GM19239 (cell line): ENCODE measurements at regions not wholly inside any gene's neighbourhood (a gene's known extent, or its start where the extent isn't known, plus 50 kb on each side); places are given as distances from the start of the nearest gene placed in this dataset.

Experiments
- DNase-seq: peaks from one replicate; pipeline ENCODE4 v3.0.0; 2011; ENCODE audit warnings: low spot score; ENCODE audit not compliant: insufficient read length
- FAIRE-seq: peaks from 2 replicates; lab custom pipeline; 2011; peaks lifted over from hg19 to GRCh38; lab: Jason Lieb, UNC

DNA sequence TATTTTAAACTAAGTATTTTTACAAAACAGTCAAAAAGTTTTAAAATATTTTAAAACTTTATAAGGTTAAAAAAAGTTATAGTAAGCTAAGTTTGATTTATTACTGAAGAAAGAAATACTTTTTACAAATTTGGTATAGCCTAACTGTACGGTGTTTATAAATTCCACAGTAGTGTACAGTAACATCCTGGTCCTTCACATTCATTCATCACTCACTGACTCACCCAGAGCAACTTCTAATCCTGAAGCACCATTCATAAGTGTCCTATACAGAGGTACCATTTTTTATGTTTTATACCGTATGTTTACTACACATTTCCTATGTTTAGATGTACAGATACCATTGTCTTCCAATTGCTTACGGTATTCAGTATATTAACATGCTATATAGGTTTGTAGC lies 170.0 kb downstream of the KLHL28 start:
- DNase-seq (no peak), FAIRE-seq (no peak)

DNA sequence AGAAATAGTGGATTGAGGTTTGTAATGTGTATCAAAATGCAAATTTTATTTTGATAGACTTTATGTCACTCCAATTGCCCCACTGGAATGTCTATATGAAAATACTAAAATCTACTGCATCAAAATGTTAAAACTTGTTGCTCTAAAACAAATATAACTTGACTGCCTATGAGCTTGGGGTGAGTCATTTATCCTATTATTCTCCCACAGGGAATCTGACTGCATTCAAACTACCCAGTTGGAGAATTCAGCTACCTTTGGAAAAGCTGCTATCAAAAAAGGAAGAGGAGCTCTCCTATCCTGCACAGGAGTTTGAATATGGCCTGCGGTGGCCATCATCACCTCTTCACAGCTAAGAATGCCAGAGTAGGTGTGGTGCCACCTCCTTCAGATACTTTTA lies 173.1 kb downstream of the KLHL28 start:
- FAIRE-seq (no peak), DNase-seq (no peak)

DNA sequence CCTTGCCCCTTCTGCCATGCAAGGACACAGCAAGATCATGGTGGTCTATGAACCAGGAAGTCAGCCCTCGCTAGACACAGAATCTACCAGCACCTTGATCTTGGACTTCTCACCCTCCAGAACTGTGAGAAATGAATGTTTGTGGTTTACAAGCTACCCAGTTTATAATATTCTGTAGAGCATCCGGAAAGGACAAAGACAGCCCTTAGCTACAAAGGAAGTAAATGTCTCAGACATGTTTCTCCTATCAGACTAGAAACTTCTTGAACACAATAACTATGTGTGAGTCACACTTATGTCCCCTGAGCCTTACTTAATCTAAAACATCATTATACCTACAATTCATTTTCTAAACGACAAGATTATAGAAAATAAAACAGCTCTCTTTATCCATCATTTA lies 176.7 kb downstream of the KLHL28 start:
- no peak for FAIRE-seq
- DNase-seq, result no peak

DNA sequence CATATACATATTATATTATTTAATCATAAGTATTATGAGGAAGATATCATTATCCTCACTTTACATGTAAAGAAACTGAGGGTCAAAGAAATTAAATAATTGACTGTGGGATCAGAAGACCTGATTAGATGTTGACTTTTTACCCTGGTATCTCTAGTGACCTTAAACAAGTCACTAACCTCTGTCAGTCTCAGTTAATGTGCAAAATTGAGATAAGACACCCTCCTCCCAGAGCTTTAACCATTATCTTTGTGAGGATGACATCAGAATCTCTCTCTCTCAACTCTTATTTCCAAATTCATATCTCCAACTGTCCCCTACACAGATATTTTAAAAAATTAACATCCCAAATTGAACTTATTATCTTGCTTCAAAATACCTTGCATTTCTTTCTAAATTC lies 177.8 kb downstream of the KLHL28 start:
- no peak for DNase-seq
- FAIRE-seq, result no peak

DNA sequence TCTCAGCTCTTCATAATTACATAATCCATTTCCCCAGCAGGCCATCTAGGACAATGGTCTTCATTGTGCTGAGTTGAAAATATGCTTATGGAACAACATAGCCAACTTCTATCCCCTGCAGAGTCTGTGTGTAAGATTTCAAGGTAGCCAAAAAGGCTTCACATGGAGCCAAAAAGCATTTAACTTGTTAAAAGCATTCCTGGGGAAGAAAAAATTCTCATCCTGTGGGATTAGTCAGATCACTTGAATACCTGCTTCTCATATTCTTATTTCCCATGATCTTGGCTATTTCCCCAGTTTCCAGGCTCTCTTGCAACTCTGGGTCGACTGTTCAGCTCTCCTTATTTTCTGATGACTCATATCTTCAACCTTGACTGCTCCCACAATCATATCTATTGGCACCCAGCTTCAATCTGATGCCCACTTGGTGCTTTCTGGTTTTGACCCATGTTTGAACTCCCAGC lies 178.9 kb downstream of the KLHL28 start:
- FAIRE-seq (no peak), DNase-seq (no peak)

DNA sequence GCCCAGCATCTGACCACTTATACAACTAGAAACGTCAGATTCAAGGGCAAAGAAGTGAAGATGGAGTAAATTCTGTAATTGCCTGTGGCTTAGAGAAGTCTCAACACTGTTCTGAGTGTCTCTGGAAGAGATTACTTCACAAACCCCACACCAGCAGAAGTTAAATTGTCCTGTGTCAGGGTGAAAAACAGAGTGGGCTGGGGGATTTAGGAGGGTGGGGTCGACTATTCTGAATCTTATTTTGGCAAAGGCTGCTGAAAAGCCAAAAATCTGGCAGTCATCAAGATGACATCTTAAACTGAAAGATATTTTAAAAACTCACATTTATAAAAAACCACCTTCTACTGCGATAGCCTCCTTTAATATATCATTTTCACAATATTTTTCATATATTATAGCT lies 180.8 kb downstream of the KLHL28 start:
- no peak for FAIRE-seq
- DNase-seq, result no peak

DNA sequence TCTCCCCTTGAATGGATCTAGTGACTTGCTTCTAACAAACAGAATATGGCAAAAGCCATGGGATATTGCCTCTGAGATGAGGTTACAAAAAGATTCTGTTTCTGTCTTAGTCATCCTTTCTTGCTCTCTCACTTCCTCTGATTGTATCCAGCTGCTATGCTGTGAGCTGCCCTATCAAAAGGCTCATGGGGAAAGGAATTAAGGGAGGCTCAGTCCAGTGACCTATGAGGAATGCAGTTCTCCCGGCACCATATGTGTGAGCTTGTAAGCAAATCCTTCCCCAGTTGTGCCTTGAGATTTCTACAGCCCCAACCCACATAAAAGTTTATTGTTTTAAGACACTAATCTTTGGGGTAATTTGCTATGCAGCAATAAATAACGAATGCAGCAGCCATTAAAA lies 183.1 kb downstream of the KLHL28 start:
- DNase-seq (no peak), FAIRE-seq (no peak)

DNA sequence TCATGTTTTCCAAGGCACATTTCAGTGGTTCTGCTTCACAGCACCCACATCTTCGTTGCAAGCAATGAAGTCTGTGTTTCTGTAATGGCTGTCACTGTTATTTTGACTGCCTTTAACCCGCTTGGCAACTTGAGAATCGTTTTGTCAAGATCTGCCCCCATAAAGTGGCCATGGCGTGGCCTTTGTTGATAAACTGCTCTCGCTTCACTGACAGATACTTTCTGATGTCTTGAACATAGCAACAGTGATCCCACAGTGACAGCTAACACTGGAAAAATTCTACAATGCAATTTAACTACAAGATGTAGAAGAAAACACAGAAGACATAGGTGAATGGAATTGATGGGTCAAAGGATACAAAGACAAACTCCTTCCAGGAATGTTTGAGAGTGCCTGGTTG lies 184.2 kb downstream of the KLHL28 start:
- DNase-seq (no peak), FAIRE-seq (no peak)

DNA sequence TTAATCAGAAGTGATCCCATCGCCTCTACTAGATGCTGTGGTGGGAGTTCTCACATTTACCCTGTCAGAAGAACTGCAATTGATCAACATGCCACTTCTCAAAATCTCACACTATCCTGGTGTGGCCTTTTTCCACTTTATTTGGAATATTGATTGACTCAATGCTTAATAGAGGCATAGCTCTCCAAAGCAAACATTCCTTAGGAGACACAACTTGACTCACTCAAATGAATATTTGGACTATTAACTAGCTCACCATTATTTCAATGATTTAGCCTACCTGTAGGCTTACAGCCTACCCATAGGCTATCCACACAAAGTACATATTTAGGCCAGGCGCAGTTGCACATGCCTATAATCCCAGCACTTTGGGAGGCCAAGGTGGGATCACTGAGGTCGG lies 186.5 kb downstream of the KLHL28 start:
- no peak for FAIRE-seq
- no peak for DNase-seq

DNA sequence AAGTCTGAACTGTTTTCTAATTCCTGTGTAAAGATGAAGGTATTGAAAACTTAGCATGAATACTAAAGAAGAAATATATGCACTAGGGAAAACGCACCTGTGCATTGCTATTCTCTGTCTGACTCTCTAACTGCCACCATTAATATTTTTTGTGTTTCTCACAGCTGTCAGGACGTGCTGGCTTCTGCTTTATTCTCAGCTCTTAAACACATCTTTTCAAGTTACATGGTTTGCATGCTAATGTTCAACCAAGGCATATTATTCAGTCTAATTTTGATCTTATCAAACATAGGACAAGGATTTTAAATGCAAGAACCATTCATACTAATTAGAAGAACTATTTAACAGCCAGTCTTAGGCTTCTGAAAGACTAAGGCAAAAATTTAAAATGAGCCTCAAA lies 187.4 kb downstream of the KLHL28 start:
- DNase-seq (no peak), FAIRE-seq (no peak)

DNA sequence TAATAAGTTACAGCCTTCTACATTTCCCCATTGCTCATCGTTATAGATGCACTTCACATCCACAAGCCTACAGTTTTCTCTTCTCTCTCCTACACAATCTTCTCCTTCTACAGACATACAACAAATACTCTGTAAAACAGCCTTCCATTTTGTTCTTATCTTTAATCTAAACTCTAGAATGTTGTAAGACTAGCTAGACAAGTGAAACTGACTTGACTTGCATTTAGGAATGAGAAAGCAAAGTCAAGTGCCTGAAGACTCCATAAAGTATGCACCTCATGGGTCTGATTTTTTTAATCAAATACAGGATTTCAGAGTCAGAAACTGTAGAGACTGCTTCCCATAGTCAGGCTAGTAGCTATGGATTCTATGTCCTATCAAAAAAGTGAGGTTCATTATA lies 190.3 kb downstream of the KLHL28 start:
- no peak for FAIRE-seq
- DNase-seq, result no peak

DNA sequence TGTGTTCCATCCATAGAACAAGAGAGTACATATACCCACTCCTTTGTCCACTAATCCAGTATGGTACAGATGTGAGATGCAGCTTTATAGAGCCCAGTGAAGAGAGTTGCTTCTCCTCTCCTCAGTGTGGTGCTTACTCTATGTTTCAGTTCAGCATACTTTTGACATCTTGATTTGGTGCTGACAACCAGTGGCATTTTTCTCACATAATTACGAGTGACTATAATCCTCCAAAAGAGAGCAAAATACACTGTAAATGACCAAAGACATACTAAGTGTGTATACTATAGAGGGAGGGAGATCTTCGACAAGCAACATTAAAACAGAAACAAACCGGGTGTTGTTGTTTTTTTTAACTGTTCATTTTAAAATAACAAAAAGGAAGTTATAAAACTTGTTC lies 191.5 kb downstream of the KLHL28 start:
- DNase-seq, result no peak
- no peak for FAIRE-seq

DNA sequence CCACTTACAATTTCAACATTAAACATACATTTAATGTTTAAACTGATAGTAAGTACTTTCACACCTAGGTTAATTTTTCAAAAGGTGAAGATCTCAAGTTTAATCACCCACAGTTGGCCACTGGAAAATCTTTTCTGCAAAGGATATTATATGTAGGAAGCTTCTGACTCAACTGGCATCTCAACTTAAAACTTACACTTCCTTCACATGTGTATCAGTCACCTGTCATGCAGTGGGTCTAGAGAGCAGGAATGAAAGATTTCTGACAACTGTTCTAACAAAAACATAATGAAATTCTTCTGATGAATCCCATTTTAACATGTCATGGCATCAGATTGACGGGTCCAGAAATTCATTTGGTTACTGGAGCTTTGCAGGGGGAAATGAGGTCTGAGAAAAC lies 192.8 kb downstream of the KLHL28 start:
- FAIRE-seq (no peak), DNase-seq (no peak)

DNA sequence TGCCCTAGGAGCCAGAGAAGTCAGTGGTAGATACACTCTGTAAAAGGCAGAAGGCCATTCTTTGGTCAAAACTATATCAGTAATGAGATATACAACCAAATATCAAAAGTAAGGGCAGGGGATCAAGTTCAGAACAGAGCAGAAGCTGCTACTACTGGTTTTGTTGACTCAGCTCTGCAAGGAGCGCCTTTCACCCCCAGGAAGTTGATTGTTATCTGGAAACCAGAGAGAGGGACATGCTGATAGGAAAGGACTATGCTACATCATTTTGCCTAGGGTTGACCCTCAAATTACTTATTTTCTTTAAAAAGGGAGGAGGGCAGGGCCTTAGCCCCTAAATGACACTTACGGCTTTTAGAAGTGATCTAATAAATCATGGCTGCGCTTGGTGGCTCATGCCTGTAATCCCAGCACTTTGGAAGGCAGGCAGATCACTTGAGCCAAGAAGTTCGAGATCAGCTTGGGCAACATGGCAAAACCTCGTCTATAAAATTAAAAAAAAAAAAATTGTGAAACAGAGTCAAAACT lies 194.0 kb downstream of the KLHL28 start:
- no peak for DNase-seq
- no peak for FAIRE-seq

DNA sequence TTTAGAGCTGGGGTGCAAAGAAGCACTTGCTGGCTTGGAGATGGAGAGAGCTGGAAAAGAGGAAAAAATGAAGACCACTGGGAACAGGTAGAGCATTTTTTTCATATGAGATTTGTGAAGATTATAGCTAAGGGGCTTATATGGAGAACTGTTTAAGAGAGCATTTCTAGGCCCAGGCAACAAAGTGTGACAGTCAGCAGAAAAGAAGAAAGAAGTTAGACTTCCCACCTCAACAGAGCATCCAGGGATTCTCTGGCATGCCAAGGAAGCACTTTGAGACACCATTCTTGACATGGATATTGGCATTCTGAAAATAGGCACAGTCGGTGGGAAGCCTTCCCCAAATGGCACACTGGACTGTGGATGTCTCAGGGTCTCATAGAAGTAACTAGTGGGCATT lies 195.5 kb downstream of the KLHL28 start:
- DNase-seq, result no peak
- no peak for FAIRE-seq

DNA sequence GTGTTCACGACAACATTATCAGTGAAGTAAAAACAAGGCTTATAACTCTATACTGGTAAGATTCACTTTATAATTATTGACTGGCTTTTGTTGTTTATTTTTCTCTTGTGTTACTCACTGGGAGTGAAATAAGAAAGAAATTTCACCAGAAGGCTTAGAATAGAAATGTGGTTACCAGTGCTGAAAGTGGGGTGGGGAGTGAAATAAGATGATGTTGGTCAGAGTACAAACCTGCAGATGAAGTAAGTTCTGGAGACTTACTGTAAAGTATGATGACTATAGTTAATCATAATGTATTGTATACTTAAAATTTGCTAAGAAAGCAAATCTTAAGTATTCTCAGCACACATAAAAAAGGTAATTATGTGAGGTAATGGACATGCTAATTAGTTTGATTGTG lies 198.4 kb downstream of the KLHL28 start:
- FAIRE-seq (no peak), DNase-seq (no peak)

DNA sequence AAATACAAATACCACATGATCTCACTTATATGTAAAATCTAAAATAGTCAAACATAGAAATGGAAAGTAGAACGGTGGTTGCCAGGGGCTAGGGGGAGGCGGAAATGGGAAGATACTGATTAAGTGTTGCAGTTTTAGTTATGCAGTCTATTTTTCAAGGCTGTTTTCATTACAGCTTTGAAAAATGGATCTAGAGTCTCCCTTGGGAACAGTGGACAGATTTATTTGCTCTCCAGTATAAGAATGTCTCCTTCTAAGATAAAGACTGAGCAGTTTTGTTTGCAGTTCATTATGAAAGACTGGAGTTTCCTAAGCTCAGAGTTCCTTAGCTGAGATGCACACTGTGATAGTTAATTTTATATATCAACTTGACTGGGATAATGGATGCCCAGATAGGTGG lies 202.5 kb downstream of the KLHL28 start:
- FAIRE-seq, result no peak
- DNase-seq, result no peak

DNA sequence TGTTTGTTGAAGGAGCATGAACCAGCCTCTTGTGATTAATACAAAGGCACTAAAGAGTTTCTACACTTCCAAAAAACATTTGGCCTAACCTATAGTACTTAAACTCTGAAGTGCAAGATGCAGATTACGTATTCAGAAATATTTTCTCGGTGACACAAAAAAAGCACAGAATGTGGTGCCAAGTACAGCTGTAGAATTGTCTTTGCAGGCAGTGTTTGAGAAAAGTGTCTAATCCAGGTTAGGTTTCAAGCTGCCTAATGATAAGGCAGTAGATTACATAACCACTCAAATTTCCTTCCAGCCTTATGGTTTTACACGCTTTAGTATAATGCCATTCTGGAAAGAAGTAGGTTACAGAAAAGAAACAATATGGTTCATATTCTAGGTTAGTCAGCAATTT lies 205.2 kb downstream of the KLHL28 start:
- FAIRE-seq (no peak), DNase-seq (no peak)

DNA sequence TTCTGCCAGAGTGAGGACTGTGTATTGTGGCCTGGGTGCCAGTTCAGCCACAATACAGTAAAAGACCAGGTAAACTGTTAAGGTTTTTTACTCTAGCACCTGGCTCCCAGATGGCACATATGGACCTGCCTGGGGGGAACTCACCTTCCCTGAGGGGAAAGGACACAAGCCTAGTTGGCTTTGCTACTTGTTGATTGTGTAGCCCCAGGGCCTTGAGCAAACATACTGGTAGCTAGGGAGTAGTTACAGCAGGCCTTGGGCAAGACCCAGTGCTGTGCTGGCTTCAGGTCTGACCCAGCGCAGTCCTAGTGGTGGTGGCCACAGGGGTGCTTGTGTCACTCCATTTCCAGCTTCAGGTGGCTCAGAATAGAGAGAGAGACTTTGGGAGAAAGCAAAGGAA lies 216.4 kb downstream of the KLHL28 start:
- FAIRE-seq, result no peak
- DNase-seq, result no peak

DNA sequence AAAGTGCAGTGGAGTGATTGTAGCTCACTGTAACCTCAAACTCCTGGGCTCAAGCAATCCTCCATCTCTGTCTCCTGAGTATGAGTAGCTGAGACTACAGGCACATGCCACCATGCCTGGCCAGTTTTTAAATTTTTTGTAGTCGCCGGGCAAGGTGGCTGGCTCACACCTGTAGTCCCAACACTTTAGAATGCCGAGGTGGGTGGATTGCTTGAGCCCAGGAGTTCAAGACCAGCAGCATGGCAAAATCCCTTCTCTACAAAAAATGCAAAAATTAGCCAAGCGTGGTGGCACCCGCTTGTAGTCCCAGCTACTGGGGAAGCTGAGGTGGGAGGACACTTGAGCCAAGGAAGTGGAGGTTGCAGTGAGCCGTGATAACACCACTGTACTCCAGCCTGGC lies 219.5 kb downstream of the KLHL28 start:
- no peak for DNase-seq
- no peak for FAIRE-seq

DNA sequence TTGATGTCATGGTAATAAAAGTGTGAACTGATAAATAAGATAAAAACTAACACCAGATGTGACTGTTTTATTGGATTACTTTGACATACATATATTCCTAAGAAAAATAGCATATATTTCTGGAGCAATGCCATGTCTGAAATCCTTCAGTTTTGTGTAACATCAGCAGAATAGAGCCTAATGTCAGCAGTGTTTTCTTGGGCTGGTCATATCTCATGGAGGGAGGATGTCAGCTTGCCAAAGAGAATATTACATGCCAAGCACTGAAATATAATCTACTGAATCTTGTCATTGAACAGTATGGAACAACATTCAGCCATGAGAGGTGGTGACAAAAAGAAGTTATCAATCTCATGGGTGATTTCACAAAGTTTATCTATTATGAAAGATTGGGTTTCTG lies 220.3 kb downstream of the KLHL28 start:
- DNase-seq, result no peak
- FAIRE-seq, result no peak

DNA sequence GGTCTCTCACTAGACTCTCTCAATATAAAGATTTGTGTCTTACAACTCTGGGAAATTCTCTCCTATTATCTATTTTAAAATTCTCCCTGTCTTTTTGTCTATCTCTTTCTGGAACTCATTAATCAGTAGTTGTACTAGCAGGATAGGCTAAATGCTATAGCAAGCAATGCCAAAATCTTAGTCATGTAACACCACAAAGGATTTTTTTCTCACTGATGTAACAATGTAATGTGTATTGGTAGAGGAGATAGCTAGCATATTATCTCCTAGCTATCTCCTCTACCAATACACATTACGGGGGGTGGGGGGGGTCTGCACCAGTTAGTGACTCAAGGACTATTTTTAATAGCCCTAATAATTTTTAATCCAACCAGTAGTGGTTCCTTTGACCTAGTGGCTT lies 225.4 kb downstream of the KLHL28 start:
- FAIRE-seq (no peak), DNase-seq (no peak)

DNA sequence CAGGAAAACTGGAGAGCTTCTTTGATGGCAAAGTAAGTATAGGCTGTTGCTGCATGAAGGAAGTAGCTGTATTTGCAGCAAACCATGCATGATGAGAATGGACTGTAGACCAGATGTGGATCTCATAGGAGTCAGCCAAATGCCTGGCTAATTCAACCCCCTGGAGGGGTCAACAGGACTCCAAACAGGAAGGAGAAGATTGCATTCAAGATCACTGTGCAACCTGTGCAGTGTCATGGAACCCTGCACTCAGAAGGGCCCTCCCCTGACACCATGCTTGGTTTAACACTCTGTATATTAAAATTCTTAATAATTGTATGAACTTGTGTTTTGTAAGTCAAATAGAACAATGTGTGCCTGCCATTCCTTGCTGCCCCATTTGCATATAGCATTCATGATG lies 225.1 kb upstream of the FSCB start:
- DNase-seq (no peak), FAIRE-seq (no peak)
